ENCODE measurements at regions not wholly inside any gene's neighbourhood (a gene's known extent, or its start where the extent isn't known, plus 50 kb on each side); places are given as distances from the start of the nearest gene placed in this dataset.

DNA sequence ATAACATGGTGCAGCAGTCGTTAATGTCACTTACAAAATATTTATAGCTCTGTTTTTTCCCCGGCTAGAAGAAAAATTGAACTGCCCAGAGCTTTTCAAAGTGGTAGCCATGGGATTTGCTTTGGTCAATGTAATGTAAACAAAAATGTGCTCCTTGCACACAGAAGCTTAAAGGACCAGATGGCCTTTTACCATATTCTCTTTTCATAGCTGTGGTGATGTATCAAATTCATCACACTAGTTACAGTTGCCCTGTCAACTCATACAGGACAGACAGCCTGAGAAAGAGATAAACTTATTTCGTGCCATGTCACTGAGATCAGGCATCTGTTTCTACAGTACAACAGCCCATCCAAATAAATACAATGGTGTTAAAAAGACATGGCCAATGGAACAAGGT, 368.1 kb upstream of the CDH19 start:
- TF ChIP-seq ZNF266 (tag by site-specific recombination; IDR thresholded peaks at IDR 0.05; ENCODE audit: low read depth) (no peak), ZNF624 (tag by site-specific recombination; IDR thresholded peaks at IDR 0.05) (no peak), ZNF16 (tag by site-specific recombination; IDR thresholded peaks at IDR 0.05; ENCODE audit: low read depth) (no peak), ZNF274 (IDR thresholded peaks at IDR 0.05; ENCODE audit: low read length) (no peak), ZNF274 (tag by site-specific recombination; IDR thresholded peaks at IDR 0.05; ENCODE audit: borderline replicate concordance) (no peak)
